GM23338 (cell line): ENCODE measurements at regions not wholly inside any gene's neighbourhood (a gene's known extent, or its start where the extent isn't known, plus 50 kb on each side); places are given as distances from the start of the nearest gene placed in this dataset.

Experiments
- ATAC-seq: fragments of 200-7000 bp; cut with Tn5 transposase; 3 replicates; pipeline ENCODE4 v1.9.1; 2020
- DNase-seq: peaks from one replicate; pipeline ENCODE4 v3.0.0-alpha.2; 2015; ENCODE audit warnings: low spot score
- H2AFZ ChIP-seq: fragments of 200-600 bp; sonication (generic); 2 replicates; pipeline ENCODE4 v1.8.0; 2016; ENCODE audit warnings: antibody characterized with exemption, mild to moderate bottlenecking, moderate library complexity
- H3F3A ChIP-seq: fragments of 200-600 bp; sonication (generic); replicated peaks from 2 replicates; pipeline ENCODE4 v1.8.0; 2017; ENCODE audit warnings: antibody characterized with exemption, mixed run types, low read depth
- H3K27ac ChIP-seq: fragments of 200-600 bp; sonication (generic); 2 replicates; pipeline ENCODE4 v1.6.1; 2016; ENCODE audit warnings: low read depth
- H3K27me3 ChIP-seq: fragments of 200-600 bp; sonication (generic); 2 replicates; pipeline ENCODE4 v1.8.0; 2016; ENCODE audit warnings: mild to moderate bottlenecking, mixed run types, moderate library complexity; ENCODE audit not compliant: insufficient read depth
- H3K36me3 ChIP-seq: fragments of 200-600 bp; sonication (generic); 2 replicates; pipeline ENCODE4 v1.8.0; 2016; ENCODE audit warnings: mild to moderate bottlenecking; ENCODE audit not compliant: insufficient read depth
- H3K4me1 ChIP-seq: fragments of 200-600 bp; sonication (generic); 2 replicates; pipeline ENCODE4 v1.8.0; 2016; ENCODE audit warnings: mild to moderate bottlenecking, moderate library complexity; ENCODE audit not compliant: insufficient read depth
- H3K4me2 ChIP-seq: fragments of 200-600 bp; sonication (generic); 2 replicates; pipeline ENCODE4 v1.7.1; 2017; ENCODE audit warnings: mixed run types
- H3K4me3 ChIP-seq: fragments of 200-600 bp; sonication (generic); 2 replicates; pipeline ENCODE4 v1.6.1; 2016; ENCODE audit warnings: mixed run types
- H3K79me2 ChIP-seq: fragments of 200-600 bp; sonication (generic); replicated peaks from 2 replicates; pipeline ENCODE4 v1.8.0; 2017; ENCODE audit warnings: mild to moderate bottlenecking; ENCODE audit not compliant: insufficient read depth
- H3K9me2 ChIP-seq: fragments of 200-600 bp; sonication (generic); 2 replicates; pipeline ENCODE4 v1.8.0; 2017; ENCODE audit not compliant: insufficient read depth
- H4K20me1 ChIP-seq: fragments of 200-600 bp; sonication (generic); replicated peaks from 2 replicates; pipeline ENCODE4 v1.8.0; 2017; ENCODE audit warnings: mild to moderate bottlenecking; ENCODE audit not compliant: insufficient read depth
- H3K27ac Mint-ChIP-seq: 2 replicates; pipeline ENCODE4 v1.8.0; 2020; ENCODE audit warnings: inconsistent platforms, mild to moderate bottlenecking, moderate library complexity, mixed read lengths
- H3K27me3 Mint-ChIP-seq: 3 replicates; pipeline ENCODE4 v1.8.0; 2022; ENCODE audit warnings: low read depth, mild to moderate bottlenecking, moderate library complexity, mixed read lengths, inconsistent platforms; ENCODE audit not compliant: insufficient read depth, poor library complexity
- H3K36me3 Mint-ChIP-seq: 3 replicates; pipeline ENCODE4 v1.8.0; 2021; ENCODE audit warnings: low read depth, mild to moderate bottlenecking, inconsistent platforms, moderate library complexity, mixed read lengths
- H3K4me1 Mint-ChIP-seq: 3 replicates; pipeline ENCODE4 v1.8.0; 2020; ENCODE audit warnings: mild to moderate bottlenecking, inconsistent platforms, mixed read lengths
- H3K4me3 Mint-ChIP-seq: 3 replicates; pipeline ENCODE4 v1.8.0; 2021; ENCODE audit warnings: moderate library complexity, mild to moderate bottlenecking, inconsistent platforms, mixed read lengths
- H3K9me3 Mint-ChIP-seq: 3 replicates; pipeline ENCODE4 v1.8.0; 2020; ENCODE audit warnings: moderate library complexity, mild to moderate bottlenecking, inconsistent platforms, mixed read lengths
- CREB1 ChIP-seq: fragments of 250-450 bp; sonication (Bioruptor Pico); IDR thresholded peaks from 2 replicates; pipeline ENCODE4 v1.5.0; 2020; ENCODE audit warnings: low read depth, mild to moderate bottlenecking, moderate library complexity
- ETS1 ChIP-seq: IDR thresholded peaks from 2 replicates; pipeline ENCODE4 v1.6.1; 2016; ENCODE audit warnings: antibody characterized with exemption
- EZH2 ChIP-seq: fragments of 200-600 bp; sonication (generic); IDR thresholded peaks from one replicate; pipeline ENCODE4 v1.8.0; 2017; ENCODE audit warnings: antibody characterized with exemption, mild to moderate bottlenecking, low read depth; ENCODE audit not compliant: unreplicated experiment
- EZH2phosphoT487 ChIP-seq: fragments of 200-600 bp; sonication (generic); IDR thresholded peaks from one replicate; pipeline ENCODE4 v1.8.1; 2018; ENCODE audit warnings: antibody characterized with exemption; ENCODE audit not compliant: unreplicated experiment
- JUNB ChIP-seq: IDR thresholded peaks from one replicate; pipeline ENCODE4 v1.6.1; 2016; ENCODE audit warnings: antibody characterized with exemption; ENCODE audit not compliant: unreplicated experiment
- NANOG ChIP-seq: IDR thresholded peaks from 2 replicates; pipeline ENCODE4 v1.6.1; 2016; ENCODE audit warnings: antibody characterized with exemption, borderline replicate concordance
- STAT1 ChIP-seq: IDR thresholded peaks from one replicate; pipeline ENCODE4 v1.6.1; 2016; ENCODE audit warnings: antibody characterized with exemption; ENCODE audit not compliant: unreplicated experiment
- ZNF331 ChIP-seq: fragments of 250-450 bp; sonication (Bioruptor Pico); IDR thresholded peaks from 2 replicates; pipeline ENCODE4 v1.5.0; 2020; ENCODE audit warnings: low read depth, mild to moderate bottlenecking, moderate library complexity
- ZNF462 ChIP-seq: fragments of 250-450 bp; sonication (Bioruptor Pico); IDR thresholded peaks from 2 replicates; pipeline ENCODE4 v1.5.0; 2020; ENCODE audit warnings: mild to moderate bottlenecking, moderate library complexity

- peaks cover 3% of the 10 kb centered on the region; the same call in 1 of the 3 replicates for H3K4me1 Mint-ChIP-seq
- H3K4me1 ChIP-seq: peaks cover 13% of the 10 kb centered on the region
- H2AFZ ChIP-seq: no peak overlapping the region
- H3K4me2 ChIP-seq: no peak overlapping the region
- TF ChIP-seq EZH2 (no peak), JUNB (no peak), NANOG (no peak), EZH2phosphoT487 (no peak), CREB1 (no peak), ETS1 (no peak), ZNF331 (no peak), STAT1 (no peak), ZNF462 (no peak)
- no peak overlapping the region for H3K4me3 ChIP-seq
- no peaks in the 10 kb centered on the region for H3K36me3 Mint-ChIP-seq
- H3K36me3 ChIP-seq: no peaks in the 10 kb centered on the region
- no peaks in the 10 kb centered on the region for H3K79me2 ChIP-seq
- no peaks in the 10 kb centered on the region for H3K27me3 ChIP-seq
- DNase-seq: no peak
- H3K27ac Mint-ChIP-seq: no peak overlapping the region
- H3F3A ChIP-seq: no peaks in the 10 kb centered on the region
- no peaks in the 10 kb centered on the region; the same call in 2 of the 3 replicates for H3K9me3 Mint-ChIP-seq
- H4K20me1 ChIP-seq: no peaks in the 10 kb centered on the region
- no peak overlapping the region for H3K27ac ChIP-seq
- no peak for ATAC-seq
- H3K9me2 ChIP-seq: peaks cover 4% of the 10 kb centered on the region; the same call in 1 of the 2 replicates
- H3K27me3 Mint-ChIP-seq: no peaks in the 10 kb centered on the region
- no peak overlapping the region for H3K4me3 Mint-ChIP-seq
Observed at GRCh38 chr9:28319981-28320380, 746.7 kb upstream of the C9orf72 start.
